ENCODE measurements at regions not wholly inside any gene's neighbourhood (a gene's known extent, or its start where the extent isn't known, plus 50 kb on each side); places are given as distances from the start of the nearest gene placed in this dataset.

DNA sequence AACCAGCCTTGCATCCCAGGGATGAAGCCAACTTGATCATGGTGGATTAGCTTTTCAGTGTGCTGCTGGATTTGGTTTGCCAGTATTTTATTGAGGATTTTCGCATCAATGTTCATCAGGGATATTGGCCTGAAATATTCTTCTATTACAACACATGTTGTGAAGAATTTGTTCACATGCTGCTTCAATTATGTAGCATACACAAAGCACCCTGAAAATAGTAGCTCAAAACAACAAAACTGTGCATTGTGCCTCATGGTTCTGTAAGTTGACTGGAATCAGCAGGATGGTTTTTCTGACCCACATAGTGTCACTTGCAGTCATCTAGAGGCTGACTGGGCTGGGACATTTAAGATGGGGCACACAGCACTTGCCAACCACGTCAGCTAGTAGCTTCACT lies 193.9 kb downstream of the SYK start:
- TF ChIP-seq GATA2 (IDR thresholded peaks at IDR 0.05; ENCODE audit: low read depth, low read length) = no peak
- no peak for TF ChIP-seq GATA3 (IDR thresholded peaks at IDR 0.05; ENCODE audit: low read depth, low read length)

DNA sequence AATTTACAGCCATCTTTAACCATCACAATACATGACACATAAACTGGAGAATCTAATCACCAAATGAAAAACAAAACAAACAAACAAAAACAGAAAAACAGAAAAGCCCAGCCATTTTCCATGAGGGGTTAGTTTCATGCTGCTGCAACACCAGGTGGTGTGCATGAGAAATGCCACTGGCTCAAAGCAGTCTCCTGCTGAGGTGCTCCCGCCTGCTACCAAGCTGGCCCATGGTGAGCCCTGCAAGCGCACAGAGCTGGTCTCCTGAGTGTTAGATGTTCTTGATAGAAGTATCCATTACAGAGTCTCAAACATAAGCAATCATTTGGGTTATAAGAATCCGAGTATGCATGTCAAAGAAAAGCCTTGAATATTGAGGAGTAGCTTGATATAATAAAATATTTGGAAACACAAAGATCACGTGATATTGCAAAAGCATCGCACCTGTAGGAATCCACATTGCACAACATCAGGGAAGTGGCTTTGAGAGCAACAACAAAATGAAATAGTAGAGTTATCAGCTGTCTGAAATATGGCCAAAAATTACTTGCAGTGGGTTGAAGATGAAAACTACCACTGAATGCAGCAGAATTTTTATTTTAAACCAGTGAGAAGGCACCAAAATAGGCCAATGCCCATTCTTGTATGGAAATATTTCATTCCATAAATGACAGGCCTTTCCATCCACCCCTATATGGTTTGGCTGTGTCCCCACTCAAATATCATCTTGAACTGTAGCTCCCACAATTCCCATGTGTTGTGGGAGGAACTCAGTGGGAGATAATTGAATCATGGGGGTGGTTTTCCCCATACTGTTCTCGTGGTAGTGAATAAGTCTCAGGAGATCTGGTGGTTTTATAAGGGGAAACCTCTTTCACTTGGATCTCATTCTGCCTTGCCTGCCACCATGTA lies 194.8 kb downstream of the SYK start:
- TF ChIP-seq GATA3 (IDR thresholded peaks at IDR 0.05; ENCODE audit: low read depth, low read length) (no peak), GATA2 (IDR thresholded peaks at IDR 0.05; ENCODE audit: low read depth, low read length) (no peak)

DNA sequence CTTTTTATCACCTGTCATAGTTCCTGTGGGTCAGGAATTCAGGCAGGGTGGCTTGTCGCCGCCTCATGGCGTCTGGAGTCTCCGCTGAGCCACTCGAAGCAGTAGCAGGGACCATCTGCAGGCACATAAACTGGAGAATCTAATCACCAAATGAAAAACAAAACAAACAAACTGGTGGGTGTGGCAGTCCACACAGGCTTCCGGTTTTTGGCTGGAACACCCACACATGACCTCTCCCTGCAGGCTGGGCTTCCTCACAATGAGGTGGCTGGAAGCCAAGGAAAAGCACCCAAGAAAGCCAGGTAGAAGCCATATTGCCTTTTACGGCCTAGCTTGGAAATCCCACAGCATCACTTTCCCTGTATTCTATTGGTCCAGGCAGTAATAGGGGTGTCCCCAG lies 197.0 kb downstream of the SYK start:
- TF ChIP-seq GATA2 (IDR thresholded peaks at IDR 0.05; ENCODE audit: low read depth, low read length) (no peak), GATA3 (IDR thresholded peaks at IDR 0.05; ENCODE audit: low read depth, low read length) (no peak)

DNA sequence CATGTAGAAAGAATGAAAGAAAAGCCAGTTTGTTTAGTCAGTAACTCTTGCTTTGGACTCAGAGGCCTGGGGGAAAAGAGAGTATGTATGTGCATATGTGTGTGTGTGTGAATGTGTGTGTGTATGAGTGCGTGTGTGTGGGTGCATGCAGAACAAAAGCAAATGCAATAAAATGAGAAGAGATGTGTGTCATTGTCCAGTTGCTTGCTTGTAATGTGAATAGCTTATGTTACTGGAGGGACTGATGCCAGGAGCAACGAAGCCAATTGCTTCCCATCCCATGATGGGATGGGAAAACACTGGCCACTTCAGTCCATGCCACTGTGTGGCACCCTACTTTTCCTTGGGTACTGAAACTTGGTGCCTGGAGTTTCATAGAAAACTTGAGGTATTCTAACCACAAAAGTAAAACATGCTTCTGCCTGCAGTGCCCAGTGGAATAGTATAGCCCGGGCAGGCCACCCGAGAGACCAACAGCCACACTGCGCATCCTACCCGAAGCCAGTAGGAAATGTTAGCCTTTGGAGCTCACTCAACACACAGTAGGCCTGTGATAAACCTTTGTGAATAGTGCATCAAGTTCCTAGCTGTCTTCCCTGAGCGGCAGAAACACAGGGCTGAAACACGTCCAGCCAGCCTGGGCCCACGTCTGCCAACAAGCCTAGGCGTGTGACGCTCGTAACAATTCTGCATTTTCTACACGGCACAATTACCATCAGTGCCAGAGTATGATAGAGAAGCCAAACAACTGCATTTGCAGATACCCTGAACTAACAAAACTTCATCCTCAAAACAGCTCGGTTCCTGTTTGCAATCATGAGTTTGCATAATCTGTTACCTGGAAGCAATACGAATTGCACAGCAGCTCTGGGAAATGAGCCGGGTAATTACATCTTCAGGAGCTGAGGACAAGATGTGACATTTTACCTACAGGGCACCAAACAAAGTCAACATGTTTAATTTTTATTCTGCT lies 198.1 kb downstream of the SYK start:
- TF ChIP-seq GATA3 (IDR thresholded peaks at IDR 0.05; ENCODE audit: low read depth, low read length) = no peak
- TF ChIP-seq GATA2 (IDR thresholded peaks at IDR 0.05; ENCODE audit: low read depth, low read length) = no peak

DNA sequence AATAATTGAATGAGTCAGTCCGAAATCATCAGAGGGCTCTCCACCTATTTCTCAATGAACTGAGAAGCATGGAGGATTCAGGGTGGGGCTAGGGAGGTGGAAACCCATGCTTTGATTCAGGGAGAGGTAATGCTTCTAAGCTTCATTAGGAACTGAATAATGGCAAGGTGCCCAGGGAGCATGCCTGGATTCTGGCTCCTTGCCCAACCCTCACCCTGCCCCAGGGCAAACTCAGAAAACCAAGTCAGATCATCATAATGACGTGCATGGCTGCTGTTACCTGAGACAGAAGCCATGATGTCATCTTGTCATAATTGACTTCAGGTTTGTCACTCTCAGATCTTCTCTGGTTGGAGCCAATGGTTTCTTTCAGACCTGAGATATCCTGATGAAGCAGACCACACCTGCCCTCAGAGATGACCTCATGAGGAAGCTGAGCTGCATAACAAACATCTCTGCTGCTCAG lies 199.6 kb downstream of the SYK start:
- TF ChIP-seq GATA2 (IDR thresholded peaks at IDR 0.05; ENCODE audit: low read depth, low read length) (no peak), GATA3 (IDR thresholded peaks at IDR 0.05; ENCODE audit: low read depth, low read length) (no peak)

DNA sequence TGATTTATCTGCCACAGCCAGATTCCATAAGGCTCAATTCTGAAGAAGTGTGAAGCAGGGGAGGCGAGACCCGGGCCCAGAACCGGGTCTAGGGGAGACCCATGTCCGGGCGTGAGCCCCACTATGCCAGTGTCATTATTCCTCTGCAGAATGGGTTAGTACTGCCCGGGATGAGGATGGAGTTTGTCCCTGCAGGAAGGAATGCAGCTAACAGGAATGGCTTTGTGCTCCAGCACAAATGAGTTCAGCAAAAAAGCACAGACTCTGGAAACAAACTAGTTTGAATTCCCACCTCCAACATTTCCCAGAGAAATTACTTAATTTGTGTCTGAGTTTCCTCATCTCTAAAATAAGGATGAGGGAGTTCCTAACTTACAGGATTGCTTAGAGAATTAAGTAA lies 202.9 kb downstream of the SYK start:
- TF ChIP-seq GATA3 (IDR thresholded peaks at IDR 0.05; ENCODE audit: low read depth, low read length) = no peak
- TF ChIP-seq GATA2 (IDR thresholded peaks at IDR 0.05; ENCODE audit: low read depth, low read length) = no peak

DNA sequence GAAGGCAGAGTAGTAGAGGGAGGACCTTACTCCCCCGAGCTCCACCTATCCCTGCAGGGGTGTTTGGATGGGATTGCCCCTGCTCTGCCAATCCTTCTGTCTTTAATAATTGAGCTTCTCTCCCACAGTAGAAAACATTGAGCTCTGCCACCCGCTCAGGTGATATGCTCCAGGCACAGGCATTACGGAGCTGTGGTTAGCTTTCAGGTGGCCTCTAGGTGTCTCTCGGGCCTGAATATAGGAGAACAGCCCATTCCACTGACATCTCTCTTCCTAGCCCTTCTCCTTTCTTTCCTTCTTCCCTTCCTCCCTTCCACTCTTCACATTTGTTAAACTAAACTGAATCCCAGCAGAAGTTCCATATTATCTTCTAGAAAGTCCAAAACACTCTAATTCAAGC lies 203.4 kb downstream of the SYK start:
- no peak for TF ChIP-seq GATA3 (IDR thresholded peaks at IDR 0.05; ENCODE audit: low read depth, low read length)
- TF ChIP-seq GATA2 (IDR thresholded peaks at IDR 0.05; ENCODE audit: low read depth, low read length) = no peak

DNA sequence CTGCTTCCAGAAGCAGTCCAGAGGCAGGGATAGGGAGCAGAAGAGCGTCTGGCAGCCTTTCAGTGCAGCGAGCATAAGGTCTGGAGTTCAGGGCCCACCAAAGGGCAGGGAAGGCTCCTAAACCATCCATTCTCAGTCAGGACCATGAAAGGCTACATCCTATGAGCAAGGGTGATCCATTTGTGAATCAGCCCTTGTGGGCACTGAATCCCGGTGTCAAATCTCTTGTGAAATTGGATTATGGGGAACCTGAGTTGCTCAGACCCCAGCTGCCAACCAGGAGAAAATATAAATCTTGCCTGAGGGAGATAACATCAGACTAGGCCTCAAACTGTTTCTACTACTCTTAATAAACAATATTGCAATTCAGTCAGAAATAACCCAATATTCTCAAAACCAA lies 204.4 kb downstream of the SYK start:
- TF ChIP-seq GATA3 (IDR thresholded peaks at IDR 0.05; ENCODE audit: low read depth, low read length) (no peak), GATA2 (IDR thresholded peaks at IDR 0.05; ENCODE audit: low read depth, low read length) (no peak)

DNA sequence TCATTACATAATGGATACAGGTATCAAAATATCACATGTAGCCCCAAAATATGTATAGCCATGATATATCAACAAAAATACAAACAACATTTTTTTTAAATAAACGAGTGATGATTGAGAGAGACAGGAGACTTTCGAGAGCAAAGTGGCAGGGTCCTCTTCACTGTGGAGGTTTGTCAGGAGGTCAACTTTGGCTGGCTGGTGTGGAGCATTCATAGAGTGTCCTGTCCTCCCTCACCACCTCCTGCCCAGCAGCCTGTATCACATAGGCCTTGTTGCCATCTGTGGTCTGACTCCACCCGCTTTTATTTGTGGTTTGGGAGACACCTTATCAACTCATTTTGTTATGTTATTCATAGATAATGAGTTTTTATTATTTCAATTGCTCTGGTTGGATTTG lies 206.9 kb downstream of the SYK start:
- TF ChIP-seq GATA2 (IDR thresholded peaks at IDR 0.05; ENCODE audit: low read depth, low read length) (no peak), GATA3 (IDR thresholded peaks at IDR 0.05; ENCODE audit: low read depth, low read length) (no peak)

DNA sequence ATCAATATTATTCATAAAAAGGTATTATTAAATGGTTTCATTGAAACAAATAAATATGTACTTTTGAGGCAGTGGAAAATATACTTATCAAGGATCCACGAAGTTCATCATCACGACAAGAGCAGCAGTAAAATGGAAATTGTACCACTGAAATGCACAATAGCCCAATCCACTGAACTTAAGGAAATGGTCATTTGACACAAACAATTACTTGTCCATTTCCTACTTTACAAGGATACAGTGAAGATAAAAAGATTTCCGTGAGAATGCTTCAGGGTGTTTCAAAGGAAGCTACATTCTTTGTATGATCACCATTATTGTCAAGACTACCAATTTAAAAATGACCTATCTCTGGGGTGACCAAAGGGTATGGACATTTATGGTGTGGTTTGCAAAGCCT lies 210.3 kb downstream of the SYK start:
- TF ChIP-seq GATA3 (IDR thresholded peaks at IDR 0.05; ENCODE audit: low read depth, low read length) (no peak), GATA2 (IDR thresholded peaks at IDR 0.05; ENCODE audit: low read depth, low read length) (no peak)

DNA sequence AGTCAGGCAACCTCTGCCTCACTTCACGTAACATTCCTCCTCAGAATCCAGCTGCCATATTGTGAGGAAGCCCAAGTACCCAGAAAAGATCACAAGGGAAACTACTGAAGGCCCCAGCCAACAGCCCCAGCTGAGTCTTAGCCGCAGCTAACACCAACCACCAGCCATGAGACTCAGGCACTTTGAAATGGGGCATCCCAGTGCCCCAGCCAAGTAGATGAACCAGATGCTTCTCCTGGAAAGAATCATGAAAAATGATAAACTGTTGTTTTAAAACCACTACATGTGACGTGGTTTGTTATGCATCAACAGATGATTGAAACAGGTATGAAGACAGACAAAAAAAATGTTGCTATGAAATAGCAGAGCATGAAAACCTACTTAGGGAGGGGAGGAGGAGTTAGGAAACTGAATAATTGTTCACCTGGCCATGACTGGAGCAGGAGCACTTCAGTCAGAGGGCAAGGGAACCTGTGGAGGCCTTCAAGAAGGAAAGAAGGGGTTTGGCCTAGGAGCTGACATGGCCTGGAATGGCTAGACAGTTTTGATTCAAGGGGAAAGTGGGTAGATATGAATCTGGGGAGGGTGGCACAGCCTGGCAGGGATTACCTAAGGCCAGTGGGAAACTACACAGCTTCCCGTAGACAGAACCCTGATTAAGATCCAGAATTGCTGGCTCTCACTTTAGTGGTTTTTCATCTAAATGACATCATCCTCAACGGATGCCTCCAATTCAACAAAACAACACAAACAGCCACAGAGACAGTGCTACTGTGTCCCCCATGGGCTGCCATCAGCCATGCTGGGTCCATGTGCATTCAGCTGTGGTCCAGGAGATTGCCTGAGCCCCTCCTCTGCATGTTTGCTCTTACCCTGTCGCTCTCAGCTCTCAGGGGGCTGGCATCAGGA lies 211.6 kb downstream of the SYK start:
- no peak for TF ChIP-seq GATA2 (IDR thresholded peaks at IDR 0.05; ENCODE audit: low read depth, low read length)
- TF ChIP-seq GATA3 (IDR thresholded peaks at IDR 0.05; ENCODE audit: low read depth, low read length) = no peak

DNA sequence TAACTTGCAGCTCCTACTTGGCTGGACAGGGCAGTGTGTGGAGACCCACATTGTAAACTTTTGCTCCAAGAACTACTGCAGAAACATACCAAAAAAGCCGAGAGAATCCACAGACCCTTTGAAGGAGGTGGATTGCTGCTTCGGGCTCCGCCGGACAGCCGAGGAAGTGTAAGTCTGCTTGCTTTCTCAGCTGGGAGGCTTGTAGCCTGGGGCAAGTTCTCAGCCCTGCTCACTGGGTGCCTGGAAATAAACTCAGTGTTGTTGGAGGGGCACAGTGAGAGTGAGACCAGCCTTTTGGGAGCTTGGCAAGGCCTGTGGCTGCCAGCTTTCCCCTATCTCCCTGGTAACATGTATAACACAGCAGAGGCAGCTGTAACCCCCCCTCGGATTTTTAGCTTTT lies 215.6 kb downstream of the SYK start:
- no peak for TF ChIP-seq GATA3 (IDR thresholded peaks at IDR 0.05; ENCODE audit: low read depth, low read length)
- TF ChIP-seq GATA2 (IDR thresholded peaks at IDR 0.05; ENCODE audit: low read depth, low read length) = no peak

DNA sequence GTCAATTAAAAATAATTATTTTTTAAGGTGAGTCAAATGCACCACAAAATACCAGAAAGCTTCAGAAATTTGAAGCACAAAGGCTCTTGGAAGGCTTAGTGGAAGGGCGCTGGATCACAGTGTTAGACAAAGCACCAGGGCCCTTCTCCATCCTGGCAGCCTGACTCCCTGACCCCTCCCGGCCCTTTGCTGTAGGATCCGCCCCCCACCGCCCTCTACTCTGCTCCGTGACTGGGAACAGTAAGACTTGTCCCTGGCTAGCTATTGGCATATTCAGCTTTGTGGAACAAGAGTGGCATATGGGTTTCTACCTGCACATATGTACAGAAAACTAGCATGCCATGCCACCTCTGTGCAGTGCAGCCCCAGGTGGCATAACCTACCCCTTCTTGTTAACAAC lies 222.1 kb downstream of the SYK start:
- TF ChIP-seq GATA2 (IDR thresholded peaks at IDR 0.05; ENCODE audit: low read depth, low read length) = no peak
- TF ChIP-seq GATA3 (IDR thresholded peaks at IDR 0.05; ENCODE audit: low read depth, low read length) = no peak

Measured in SH-SY5Y (cell line).